ENCODE measurements at regions not wholly inside any gene's neighbourhood (a gene's known extent, or its start where the extent isn't known, plus 50 kb on each side); places are given as distances from the start of the nearest gene placed in this dataset.

GRCh38 chr1:82593561-82593960, 792.8 kb downstream of the ADGRL2 start:
- TF ChIP-seq TAF1 (IDR thresholded peaks at IDR 0.05; ENCODE audit: borderline replicate concordance, insufficient read depth, low read length) (no peak), SIN3A (IDR thresholded peaks at IDR 0.05; ENCODE audit: borderline replicate concordance, insufficient read depth, low read length) (no peak), POLR2AphosphoS5 (IDR thresholded peaks at IDR 0.05; ENCODE audit: low read depth, low read length) (no peak), REST (IDR thresholded peaks at IDR 0.05; ENCODE audit: insufficient read depth in 1 of 2, low read depth in 2 of 2, low read length in 2 of 2) (no peak), FOXP2 (optimal IDR thresholded peaks at IDR 0.05; ENCODE audit: borderline replicate concordance, extremely low read depth, extremely low read length, insufficient read depth) (no peak)

DNA sequence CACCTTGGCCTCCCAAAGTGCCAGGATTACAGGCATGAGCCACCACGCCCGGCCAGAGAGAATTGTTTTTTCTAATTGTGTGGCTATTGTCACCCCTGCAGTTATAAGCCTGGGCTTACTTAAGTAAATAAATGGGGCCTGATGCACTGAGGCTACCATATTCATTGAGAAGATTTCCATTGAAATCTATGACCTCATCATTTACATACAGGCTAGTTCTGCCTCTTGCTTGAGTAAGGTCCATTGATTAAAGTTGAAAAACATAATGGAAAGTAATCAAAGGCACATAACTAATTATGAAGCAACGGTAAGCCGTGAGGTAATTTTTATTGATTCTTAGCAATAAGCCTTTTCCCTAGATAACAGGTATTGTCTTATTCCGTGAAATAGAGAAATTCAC, 788.9 kb downstream of the ADGRL2 start:
- TF ChIP-seq SIN3A (IDR thresholded peaks at IDR 0.05; ENCODE audit: borderline replicate concordance, insufficient read depth, low read length) (no peak), FOXP2 (optimal IDR thresholded peaks at IDR 0.05; ENCODE audit: borderline replicate concordance, extremely low read depth, extremely low read length, insufficient read depth) (no peak)

DNA sequence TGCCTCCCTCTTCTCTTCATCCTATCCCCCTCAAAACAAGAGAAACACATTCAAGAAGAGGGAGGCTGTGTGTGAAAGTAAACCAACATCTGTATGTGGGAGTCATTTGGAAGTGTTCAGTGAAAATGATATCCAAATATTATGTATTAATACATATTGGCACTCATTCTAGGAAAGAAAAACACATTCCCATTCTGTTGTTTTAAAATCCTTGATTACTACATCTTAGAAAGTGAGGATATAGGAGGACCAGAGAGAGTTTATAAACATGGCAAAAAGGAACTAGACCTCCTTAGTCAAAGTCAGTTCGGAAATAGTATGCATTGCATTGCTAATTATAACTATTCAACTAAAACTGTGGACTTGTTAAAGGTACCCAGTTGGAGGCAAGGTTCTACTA, 786.6 kb downstream of the ADGRL2 start:
- TF ChIP-seq POLR2AphosphoS5 (IDR thresholded peaks at IDR 0.05; ENCODE audit: low read depth, low read length) (no peak), TAF1 (IDR thresholded peaks at IDR 0.05; ENCODE audit: borderline replicate concordance, insufficient read depth, low read length) (no peak), SIN3A (IDR thresholded peaks at IDR 0.05; ENCODE audit: borderline replicate concordance, insufficient read depth, low read length) (no peak), REST (IDR thresholded peaks at IDR 0.05; ENCODE audit: insufficient read depth in 1 of 2, low read depth in 2 of 2, low read length in 2 of 2) (no peak), FOXP2 (optimal IDR thresholded peaks at IDR 0.05; ENCODE audit: borderline replicate concordance, extremely low read depth, extremely low read length, insufficient read depth) (no peak)

DNA sequence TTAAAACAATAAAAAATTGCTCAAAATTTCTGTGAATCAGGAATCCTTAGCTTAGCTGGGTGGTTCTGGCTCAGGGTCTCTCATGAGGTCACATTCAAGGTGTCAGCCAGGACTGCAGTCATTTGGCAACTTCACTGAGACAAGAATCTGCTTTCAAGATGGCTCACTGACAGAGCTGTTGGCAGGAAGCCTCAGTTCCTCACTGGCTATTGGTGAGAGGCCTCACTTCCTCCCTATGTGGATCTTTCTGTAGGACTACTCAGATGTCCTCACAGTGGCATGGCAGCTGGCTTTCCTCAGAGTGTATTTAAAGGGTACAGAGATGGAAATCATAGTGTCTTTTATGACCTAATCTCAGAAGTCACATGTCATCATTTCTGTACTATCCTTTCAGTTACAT, 785.7 kb downstream of the ADGRL2 start:
- no peak for TF ChIP-seq SIN3A (IDR thresholded peaks at IDR 0.05; ENCODE audit: borderline replicate concordance, insufficient read depth, low read length)
- no peak for TF ChIP-seq REST (IDR thresholded peaks at IDR 0.05; ENCODE audit: insufficient read depth in 1 of 2, low read depth in 2 of 2, low read length in 2 of 2)
- no peak for TF ChIP-seq POLR2AphosphoS5 (IDR thresholded peaks at IDR 0.05; ENCODE audit: low read depth, low read length)
- TF ChIP-seq TAF1 (IDR thresholded peaks at IDR 0.05; ENCODE audit: borderline replicate concordance, insufficient read depth, low read length), result no peak
- no peak for TF ChIP-seq FOXP2 (optimal IDR thresholded peaks at IDR 0.05; ENCODE audit: borderline replicate concordance, extremely low read depth, extremely low read length, insufficient read depth)

DNA sequence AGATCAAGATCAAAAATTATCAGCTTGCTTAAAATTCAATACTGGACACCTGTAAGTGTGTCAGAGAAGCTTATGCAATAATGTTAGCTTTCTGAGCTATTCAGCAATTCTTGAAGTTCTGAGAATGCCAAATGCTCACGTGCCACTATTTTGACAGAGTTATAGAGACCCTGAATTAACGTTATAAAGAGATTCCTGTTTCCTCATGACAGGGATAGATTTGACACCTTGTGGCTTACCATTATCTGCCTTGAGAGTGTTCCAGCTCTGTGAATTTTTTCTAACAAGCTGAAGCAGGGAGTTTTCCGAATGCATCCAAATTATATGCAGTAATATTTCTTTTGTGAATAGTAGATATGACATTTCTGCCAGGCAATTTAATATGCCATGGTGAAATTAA, 781.6 kb downstream of the ADGRL2 start:
- no peak for TF ChIP-seq REST (IDR thresholded peaks at IDR 0.05; ENCODE audit: insufficient read depth in 1 of 2, low read depth in 2 of 2, low read length in 2 of 2)
- no peak for TF ChIP-seq SIN3A (IDR thresholded peaks at IDR 0.05; ENCODE audit: borderline replicate concordance, insufficient read depth, low read length)
- no peak for TF ChIP-seq FOXP2 (optimal IDR thresholded peaks at IDR 0.05; ENCODE audit: borderline replicate concordance, extremely low read depth, extremely low read length, insufficient read depth)
- TF ChIP-seq POLR2AphosphoS5 (IDR thresholded peaks at IDR 0.05; ENCODE audit: low read depth, low read length), result no peak
- TF ChIP-seq TAF1 (IDR thresholded peaks at IDR 0.05; ENCODE audit: borderline replicate concordance, insufficient read depth, low read length), result no peak
